Stimulated activated CD4-positive, alpha-beta T cell treated with anti-CD3 and anti-CD28 coated beads, Interleukin-1b, Interleukin-23, amount 100 ng/mL, for 4 hours (primary cell): ENCODE measurements at regions not wholly inside any gene's neighbourhood (a gene's known extent, or its start where the extent isn't known, plus 50 kb on each side); places are given as distances from the start of the nearest gene placed in this dataset.

Experiments used
- DNase-seq, 2 donors: peaks; one replicate each; pipeline ENCODE4 v3.0.0-alpha.2; 2020; ENCODE audit warnings: low read depth in 2 of 2

GRCh38 chrX:149992918-149993317, 54.6 kb upstream of the EOLA2 start:
- DNase-seq = no peak

- DNase-seq = no peak
Measured at GRCh38 chrX:149993989-149994388, 55.7 kb upstream of the EOLA2 start.

GRCh38 chrX:149996515-149996914, 58.2 kb upstream of the EOLA2 start:
- DNase-seq = no peak

- no peak for DNase-seq
Measured at GRCh38 chrX:150005027-150005426, 66.7 kb upstream of the EOLA2 start.

- no peak for DNase-seq
Measured at GRCh38 chrX:150007356-150007755, 69.1 kb upstream of the EOLA2 start.

GRCh38 chrX:150012647-150013381, 74.5 kb upstream of the EOLA2 start:
- no peak for DNase-seq

GRCh38 chrX:150014525-150014924, 76.2 kb upstream of the EOLA2 start:
- DNase-seq = no peak

- DNase-seq = no peak
Measured at GRCh38 chrX:150017868-150018267, 79.6 kb upstream of the EOLA2 start.

GRCh38 chrX:150018931-150019361, 80.7 kb upstream of the EOLA2 start:
- DNase-seq = no peak

GRCh38 chrX:150028692-150029091, 90.4 kb upstream of the EOLA2 start:
- DNase-seq = no peak

- no peak for DNase-seq
Measured at GRCh38 chrX:150032742-150033141, 94.5 kb upstream of the EOLA2 start.

- no peak for DNase-seq
Measured at GRCh38 chrX:150034788-150035187, 96.5 kb upstream of the EOLA2 start.

GRCh38 chrX:150035531-150035930, 97.2 kb upstream of the EOLA2 start:
- DNase-seq = no peak

- no peak for DNase-seq
Measured at GRCh38 chrX:150036181-150036580, 97.9 kb upstream of the EOLA2 start.

- DNase-seq = no peak
Measured at GRCh38 chrX:150036641-150037040, 98.3 kb upstream of the EOLA2 start.

- DNase-seq = no peak
Measured at GRCh38 chrX:150037041-150037440, 98.8 kb upstream of the EOLA2 start.

GRCh38 chrX:150038315-150038714, 100.0 kb upstream of the EOLA2 start:
- no peak for DNase-seq

GRCh38 chrX:150038986-150039599, 100.8 kb upstream of the EOLA2 start:
- DNase-seq = no peak

- no peak for DNase-seq
Measured at GRCh38 chrX:150041208-150041607, 102.9 kb upstream of the EOLA2 start.

- DNase-seq = no peak
Measured at GRCh38 chrX:150044556-150044955, 106.3 kb upstream of the EOLA2 start.

GRCh38 chrX:150047818-150048217, 109.5 kb upstream of the EOLA2 start:
- DNase-seq = no peak

- no peak for DNase-seq
Measured at GRCh38 chrX:150049647-150050046, 111.4 kb upstream of the EOLA2 start.

GRCh38 chrX:150050387-150050786, 112.1 kb upstream of the EOLA2 start:
- no peak for DNase-seq

GRCh38 chrX:150051096-150051495, 112.8 kb upstream of the EOLA2 start:
- no peak for DNase-seq
